ENCODE measurements at regions not wholly inside any gene's neighbourhood (a gene's known extent, or its start where the extent isn't known, plus 50 kb on each side); places are given as distances from the start of the nearest gene placed in this dataset.

DNA sequence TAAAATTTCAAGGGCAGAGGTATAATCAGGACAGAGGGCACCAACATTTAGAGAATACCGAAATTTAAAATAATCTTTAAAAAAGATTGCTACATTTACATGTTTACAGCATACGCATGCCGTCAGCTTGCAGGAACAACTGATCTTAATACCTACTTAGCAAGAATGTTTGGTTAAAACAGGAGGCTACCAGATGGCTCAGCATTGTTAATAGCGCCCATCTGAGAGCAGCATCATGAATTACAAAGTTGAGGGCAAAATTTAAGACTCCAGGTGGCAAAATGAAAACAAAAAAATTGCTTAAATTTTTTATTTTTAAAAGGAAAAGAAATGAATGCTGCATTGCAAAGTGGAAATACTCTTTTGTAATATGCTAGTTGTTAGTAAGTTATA, 241.3 kb downstream of the C4orf33 start:
- intact Hi-C loops (cut with DNase I, micrococcal nuclease) = no loop called here
- ATAC-seq = no peak
- DNase-seq = no peak

DNA sequence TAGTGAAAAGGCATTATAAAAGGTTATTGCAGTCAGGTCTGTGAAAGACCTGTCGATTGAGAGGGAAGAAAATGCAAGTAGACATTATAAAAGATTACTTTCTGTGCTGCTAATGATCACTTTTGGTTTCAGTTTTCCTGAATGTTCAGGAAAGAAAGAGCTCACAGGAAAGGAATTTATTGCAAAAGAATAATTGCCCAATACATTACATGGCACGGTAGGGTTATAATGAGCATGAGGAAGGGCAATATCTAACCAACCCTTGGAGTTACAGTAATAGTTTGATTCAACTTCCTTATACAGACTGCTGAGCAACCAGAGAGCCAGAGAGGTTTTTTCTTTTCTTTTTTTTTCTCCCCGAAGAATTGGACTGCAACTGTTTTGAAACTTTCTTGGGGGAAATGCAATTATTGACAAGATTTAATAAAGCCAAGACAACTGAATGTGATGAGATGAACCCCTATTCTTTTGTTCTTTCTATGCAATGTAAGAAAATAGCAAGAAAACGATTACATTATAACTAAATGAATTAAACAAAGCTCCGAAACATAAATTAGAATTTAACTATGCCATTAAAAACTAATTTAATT, 247.0 kb downstream of the C4orf33 start:
- DNase-seq = no peak
- peak; percentile 99 for ATAC-seq
- intact Hi-C loops (cut with DNase I, micrococcal nuclease) = no loop called here

DNA sequence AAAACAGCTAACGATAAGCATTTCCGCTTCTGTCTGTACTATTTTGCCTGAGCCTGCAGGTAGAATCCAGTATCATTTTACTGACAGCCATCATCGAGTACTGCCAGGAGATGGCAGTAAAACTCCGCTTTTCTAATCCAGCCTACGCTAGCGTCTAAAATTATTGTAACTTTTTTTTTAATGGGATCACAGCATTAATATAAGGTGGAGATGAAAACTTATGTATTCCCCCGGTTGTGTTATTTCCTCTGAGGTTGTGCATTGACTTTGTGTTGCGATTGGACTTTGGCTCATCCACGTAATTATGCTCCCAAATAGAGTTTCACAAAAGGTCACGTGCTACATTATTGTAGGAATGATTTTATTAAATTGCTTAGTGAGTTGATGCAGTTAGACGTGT, 248.1 kb downstream of the C4orf33 start:
- ATAC-seq = peak; percentile 82
- intact Hi-C loops (cut with DNase I, micrococcal nuclease) = no loop called here
- DNase-seq = peak; percentile 23 to 26

DNA sequence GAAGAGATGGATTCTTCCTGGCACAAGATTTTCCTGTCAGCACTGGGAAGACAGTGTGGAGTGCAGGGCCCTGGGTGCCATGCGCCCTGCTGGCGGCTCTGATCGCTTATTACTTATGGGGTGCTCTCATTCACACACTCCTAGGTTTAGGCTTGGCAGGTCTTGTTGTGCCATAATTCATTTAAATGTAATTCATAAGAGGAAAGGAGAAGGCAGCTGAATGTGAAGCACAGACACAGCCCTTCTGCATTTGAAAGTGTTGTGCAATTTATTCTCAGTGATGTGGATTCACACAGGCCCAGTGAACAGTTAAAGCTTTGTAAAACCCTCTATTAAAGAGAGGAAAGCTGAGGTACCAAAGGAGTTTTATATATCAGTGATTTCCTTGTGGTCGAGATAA, 249.7 kb downstream of the C4orf33 start:
- DNase-seq (no peak), ATAC-seq (no peak)
- intact Hi-C loops (cut with DNase I, micrococcal nuclease) = no loop called here

DNA sequence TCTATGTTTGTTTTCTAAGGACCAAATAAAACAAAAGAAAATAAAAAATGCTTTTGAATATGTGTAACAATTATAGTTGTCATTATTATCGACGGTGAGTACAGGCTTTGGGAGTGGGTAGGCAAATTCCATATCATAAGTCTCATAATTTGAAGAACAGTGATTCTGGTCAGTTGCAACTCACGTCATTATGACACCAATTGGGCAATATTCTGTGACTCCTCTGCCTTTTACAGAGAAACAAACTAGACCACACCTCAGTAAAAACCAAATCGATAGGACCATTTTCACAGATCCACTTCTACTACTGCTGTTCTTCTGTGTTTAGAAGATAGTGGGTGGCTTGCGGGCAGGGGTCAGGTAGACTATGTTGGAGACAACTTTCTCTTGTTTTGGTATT, 250.1 kb downstream of the C4orf33 start:
- DNase-seq = no peak
- intact Hi-C loops (cut with DNase I, micrococcal nuclease) = no loop called here
- no peak for ATAC-seq

DNA sequence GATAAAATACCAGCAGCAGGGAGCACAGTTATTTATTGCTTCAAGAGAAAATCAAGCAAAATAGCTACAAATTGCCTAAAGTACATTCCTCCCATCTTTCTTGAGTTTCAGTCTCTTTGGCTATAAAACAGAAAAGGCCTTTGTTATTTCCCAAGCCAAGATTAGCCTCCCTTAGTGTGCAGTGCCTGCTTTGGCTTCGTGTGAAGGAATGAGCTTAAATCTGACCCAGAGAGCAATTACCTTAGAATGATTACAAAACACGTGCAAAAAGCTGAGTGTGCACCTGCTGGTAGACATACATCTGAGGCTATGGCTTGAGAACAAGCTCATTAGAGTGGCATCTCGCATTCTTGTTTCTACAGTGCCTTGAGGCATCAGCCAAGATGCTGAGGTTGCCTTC, 250.8 kb downstream of the C4orf33 start:
- DNase-seq (no peak), ATAC-seq (no peak)
- intact Hi-C loops (cut with DNase I, micrococcal nuclease) = no loop called here

DNA sequence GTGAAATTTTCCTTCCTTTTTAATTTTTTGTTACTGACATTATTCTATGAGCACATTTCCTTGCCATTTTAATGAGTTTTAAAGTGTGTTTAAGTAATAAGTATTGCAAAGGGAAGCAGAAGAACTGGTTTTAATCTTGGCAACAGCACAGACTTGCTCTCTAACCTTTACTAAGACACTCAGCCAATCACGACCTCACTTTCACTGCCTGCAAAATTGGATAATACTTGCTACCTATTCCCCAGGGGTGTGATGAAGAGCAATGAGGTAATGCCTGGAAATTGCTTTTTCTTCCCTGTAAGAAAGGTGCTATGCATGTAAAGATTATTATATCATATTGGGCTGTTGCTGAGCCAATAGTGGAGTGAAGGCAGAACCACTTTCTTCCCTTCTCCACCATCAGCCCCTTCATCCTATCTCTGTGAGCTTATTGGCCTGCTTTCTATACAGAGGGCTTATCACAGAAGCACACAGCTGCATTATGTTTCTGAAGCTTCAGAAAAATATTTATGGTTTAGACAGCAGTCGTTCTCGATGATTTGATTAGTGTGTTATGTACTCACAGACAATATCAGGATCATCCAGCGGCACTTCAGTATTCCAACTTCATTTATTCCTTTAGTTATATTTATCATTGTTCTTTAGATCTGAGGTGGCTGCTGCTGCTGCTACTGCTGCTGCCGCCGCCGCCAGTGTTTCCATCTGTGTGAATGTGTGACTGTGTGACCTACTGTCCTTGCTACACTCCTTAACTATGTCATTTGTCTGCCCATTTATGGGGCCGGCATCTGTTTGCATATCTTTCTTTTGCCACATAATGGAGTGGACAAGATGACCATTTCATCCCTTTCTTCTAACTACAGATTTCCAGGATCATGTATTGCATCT, 255.1 kb downstream of the C4orf33 start:
- intact Hi-C loops (cut with DNase I, micrococcal nuclease) = no loop called here
- DNase-seq = no peak
- no peak for ATAC-seq

DNA sequence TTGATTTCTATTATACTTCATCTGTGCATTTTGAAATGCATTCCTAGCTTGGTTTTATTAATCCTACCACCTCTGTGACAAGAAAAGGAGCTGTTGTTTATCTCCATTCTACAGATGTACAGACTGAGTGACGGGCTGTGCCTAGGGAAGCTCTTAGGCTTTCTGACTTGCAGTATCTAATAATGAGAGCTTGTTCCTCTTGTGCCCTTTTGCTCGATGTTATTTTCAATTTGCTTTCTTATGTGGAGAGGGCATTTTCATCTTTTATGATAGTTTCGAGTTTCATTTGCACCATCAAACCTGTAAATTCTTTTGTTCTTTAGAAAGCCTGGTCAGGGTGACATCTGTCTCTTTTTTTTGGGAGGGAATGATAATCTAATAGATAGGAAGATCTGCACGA, 256.5 kb downstream of the C4orf33 start:
- intact Hi-C loops (cut with DNase I, micrococcal nuclease) = no loop called here
- no peak for ATAC-seq
- no peak for DNase-seq

DNA sequence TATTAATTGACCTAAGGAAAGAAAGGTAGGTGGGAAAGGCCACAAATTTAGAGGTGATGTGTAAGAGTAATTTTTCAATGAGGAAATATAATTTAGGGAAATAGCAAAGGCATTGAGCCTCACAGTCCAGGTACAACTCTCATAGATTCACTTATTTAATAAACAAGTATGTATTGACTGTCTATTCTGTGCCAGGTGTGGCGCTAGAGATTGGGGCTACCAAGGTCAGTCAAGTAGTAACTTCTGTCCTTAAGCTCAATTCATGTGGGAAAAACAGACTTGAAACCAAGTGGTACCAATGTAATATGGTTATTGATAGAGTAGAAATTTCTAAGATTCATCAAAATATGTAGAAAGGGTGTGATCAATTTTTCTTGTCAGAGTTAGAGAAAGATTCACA, 257.5 kb downstream of the C4orf33 start:
- no peak for ATAC-seq
- intact Hi-C loops (cut with DNase I, micrococcal nuclease) = no loop called here
- no peak for DNase-seq

DNA sequence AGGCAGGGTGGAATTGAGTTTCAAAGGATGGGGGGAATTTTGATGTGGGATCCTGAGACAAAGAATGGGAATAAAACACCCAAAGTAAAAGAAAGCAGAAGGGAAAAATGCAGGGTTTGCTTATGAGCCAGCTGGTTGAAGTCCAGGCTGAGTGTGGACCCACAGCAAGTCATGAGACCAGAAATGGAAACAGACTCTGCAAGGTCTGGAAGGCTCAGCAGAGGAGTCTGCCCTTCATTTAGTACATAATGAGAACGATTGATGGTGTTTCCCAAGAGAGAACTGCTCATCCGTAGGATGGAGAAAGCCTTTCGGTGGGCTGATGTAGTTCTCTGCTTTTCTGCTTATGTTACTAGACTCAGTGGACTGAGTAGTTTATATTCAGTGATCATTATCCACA, 259.1 kb downstream of the C4orf33 start:
- no peak for DNase-seq
- intact Hi-C loops (cut with DNase I, micrococcal nuclease) = no loop called here
- no peak for ATAC-seq

DNA sequence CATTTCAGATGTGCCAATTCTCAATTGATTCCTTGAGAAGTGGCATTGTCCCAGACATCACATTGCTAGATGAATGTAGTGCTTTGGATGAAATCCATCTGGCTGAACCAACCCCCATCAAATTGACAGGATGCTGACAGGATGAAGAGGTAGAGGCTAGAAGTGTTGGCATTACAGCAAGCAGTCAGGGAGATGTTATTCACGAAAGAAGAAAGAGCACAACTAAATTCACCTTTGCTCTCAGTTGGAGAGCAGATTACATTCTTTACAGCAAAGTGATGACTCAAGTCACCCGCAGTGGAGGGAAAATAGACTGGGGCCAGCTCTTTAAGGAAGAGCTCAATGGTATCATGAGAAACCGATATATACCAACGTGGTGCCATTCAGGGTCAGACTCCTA, 259.6 kb downstream of the C4orf33 start:
- DNase-seq = no peak
- no peak for ATAC-seq
- intact Hi-C loops (cut with DNase I, micrococcal nuclease) = no loop called here

DNA sequence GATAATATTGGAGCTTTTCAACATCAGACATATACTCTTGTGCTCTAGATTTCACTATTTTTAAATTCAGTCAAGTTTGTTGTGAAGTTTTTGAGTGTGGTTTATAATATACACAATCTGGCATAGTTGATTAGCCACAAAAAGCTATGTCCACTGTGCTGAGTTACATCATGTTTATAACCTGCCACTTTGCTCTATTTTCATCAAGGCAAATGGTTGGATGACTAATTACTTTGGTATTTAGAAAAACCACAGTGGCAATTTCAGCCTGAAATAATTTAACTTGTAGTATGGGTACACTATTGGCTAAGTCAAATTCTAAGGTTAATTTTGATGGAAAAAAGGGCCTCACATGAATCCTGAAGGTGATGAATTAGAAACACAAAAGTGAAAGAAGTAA, 262.6 kb downstream of the C4orf33 start:
- ATAC-seq = no peak
- intact Hi-C loops (cut with DNase I, micrococcal nuclease) = no loop called here

DNA sequence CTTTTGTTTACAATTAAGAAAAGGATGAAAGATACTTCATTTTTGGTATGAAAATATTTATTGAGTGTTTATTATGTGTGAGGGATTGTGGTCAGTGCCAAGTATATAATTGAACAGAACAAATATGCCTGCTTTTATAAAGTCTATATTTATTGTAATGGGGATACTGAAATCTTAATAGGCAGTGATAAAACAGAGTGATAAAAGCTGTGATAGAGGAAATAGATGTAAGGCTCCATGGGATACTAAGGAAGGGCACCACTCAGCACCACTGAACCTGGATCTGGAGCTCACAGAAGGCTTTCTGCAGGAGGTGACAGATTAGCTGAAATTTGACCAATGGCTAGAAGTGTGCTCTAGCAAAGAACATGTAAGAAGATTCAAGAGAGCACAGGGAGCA, 263.5 kb downstream of the C4orf33 start:
- intact Hi-C loops (cut with DNase I, micrococcal nuclease) = no loop called here
- no peak for DNase-seq
- no peak for ATAC-seq

More for the DNA sequence above, 262.6 kb downstream of the C4orf33 start:
- no peak for DNase-seq

DNA sequence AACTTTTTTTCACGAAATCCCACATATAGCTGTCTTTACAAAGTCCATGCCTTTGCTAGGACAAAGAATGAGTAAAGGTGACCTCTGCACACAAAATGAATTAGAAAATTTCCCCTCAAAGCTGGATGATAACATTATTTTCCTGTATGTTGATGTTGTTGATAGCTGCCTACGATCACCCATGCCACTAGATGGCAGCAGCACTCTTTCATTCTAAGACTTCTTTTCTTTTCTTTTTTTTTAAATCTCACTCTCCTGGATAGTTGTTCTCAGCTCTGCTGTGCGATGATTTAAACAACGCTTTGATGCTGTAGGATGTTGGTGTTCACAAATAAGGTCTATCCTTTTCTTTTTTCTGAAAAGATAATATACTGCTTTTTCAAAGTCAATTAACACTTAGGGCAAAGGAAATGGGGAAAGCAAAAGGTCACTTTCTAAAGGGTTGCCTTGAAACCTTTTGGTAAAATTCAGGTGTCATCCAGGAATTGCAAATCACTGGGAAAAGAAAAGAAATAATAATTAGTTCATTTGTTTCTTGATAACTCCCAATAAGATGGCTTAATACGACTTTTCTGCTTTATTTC, 266.8 kb downstream of the C4orf33 start:
- intact Hi-C loops (cut with DNase I, micrococcal nuclease) = loop anchor here in 1 of 2 donors (5.0 kb wide), 1 partner anchor 280 kb away; no protein-coding TSS in a partner anchor
- DNase-seq (peak; percentile 26 to 67), ATAC-seq (peak; percentile 65)

DNA sequence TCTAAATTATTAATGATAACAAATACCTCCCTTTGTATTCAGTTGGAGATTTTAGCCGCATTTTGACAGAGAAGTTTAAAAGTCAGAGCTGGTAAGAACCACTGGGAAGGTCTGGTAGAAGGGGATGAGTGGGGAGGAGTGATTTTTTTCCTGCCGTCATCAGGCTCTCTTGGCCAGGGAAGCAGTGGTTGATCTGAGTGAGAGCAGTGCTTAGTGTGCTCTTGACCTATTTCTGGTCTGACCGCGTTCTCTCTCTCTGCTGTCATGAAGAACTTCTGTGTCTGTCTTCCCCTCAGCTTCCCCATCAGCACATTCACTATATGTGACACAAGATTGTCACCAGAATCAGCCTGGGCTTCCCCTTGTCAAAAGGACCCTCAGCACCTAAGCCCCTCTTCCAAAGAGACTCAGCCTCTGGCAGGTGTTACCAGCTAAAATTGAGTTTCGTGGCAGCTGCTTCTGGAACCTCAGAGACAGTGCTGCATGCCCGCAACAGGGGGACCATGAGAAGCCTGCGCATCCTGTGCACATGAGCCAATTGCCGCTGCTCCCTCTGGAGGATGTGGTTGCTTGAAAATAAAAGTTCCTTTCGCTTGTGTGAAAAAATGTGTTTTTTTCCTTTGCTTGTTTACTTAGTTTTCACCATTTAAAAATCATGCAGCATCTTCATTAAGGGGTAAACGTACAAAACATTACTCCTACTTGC, 268.9 kb downstream of the C4orf33 start:
- no peak for ATAC-seq
- intact Hi-C loops (cut with DNase I, micrococcal nuclease) = loop anchor here in 1 of 2 donors (5.0 kb wide), 1 partner anchor 277 kb away; no protein-coding TSS in a partner anchor

DNA sequence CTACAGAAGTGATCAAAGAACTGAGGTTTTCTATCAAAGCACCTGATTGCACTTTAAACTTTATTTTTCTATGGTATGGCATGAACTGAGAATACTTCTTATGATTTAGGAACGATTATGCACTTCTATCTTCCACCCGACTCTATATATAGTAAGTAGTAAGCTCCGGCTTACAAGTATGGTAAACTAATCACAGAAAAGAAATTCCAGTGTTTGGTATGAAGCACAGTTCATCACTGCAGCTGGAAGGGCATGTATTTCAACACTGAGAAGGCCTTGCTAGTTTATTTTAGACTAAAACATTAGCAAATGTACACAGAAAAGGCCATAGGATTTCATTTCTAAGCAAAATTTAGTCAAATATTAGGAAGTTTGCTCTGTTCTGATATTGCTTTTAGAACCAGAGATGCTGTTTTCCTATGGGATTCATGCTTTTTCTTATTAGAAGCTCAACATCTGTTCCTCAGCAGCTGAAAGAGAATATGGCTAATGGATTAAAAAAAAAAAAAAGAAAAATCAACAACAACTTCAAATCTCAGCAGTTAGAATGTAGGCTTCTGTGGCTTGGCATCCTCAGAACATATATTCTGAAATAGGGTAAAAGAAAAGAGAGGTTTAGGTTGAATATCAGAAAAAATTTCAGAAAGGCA, 273.5 kb downstream of the C4orf33 start:
- no peak for ATAC-seq
- no peak for DNase-seq
- intact Hi-C loops (cut with DNase I, micrococcal nuclease) = no loop called here

More for the DNA sequence above, 268.9 kb downstream of the C4orf33 start:
- DNase-seq = no peak

DNA sequence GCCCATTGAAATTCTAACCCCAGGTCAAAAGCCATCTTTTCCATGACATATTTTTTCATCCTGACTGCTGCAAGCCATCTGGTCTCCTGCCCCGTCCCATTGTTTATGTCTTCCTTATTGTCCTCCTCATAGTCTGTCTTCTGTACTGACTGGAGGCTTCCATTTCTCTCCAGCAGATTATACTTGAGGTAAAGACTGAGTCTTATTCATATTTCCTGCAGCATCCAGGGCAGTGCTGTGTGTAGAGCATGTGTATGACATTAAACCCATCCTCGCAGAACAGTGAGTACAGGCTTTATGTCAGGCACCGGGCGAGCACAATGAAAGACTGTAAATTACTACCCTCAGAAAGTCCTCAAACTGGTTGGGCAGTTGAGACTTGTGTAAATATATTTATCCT, 275.1 kb downstream of the C4orf33 start:
- DNase-seq (no peak), ATAC-seq (no peak)
- intact Hi-C loops (cut with DNase I, micrococcal nuclease) = no loop called here

DNA sequence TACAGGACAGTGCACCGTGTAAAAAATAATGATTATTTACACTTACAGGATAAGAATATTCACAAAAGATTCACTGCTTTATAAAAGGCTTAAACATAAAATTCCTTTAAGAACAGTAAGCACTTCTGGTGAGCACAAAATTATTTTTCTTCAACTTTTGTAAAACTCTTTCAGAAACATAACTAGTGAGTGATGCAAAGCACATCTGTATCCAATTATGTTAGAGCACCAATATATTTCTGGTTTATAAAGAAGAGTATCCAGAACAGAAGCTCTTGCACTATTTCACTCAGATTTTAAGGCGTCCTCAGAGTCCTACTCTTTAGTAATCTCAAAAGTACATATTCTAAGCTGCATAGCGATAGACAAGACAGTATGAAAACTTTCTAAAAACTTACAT, 276.0 kb downstream of the C4orf33 start:
- ATAC-seq (no peak), DNase-seq (no peak)
- intact Hi-C loops (cut with DNase I, micrococcal nuclease) = no loop called here

Data from left colon (tissue), 2 donors.